ENCODE measurements at regions not wholly inside any gene's neighbourhood (a gene's known extent, or its start where the extent isn't known, plus 50 kb on each side); places are given as distances from the start of the nearest gene placed in this dataset.
"Not testable (repeated sequence)": the region's sequence is repeated elsewhere in the genome, so short reads cannot be mapped to it uniquely, and the experiment has no call there.

DNA sequence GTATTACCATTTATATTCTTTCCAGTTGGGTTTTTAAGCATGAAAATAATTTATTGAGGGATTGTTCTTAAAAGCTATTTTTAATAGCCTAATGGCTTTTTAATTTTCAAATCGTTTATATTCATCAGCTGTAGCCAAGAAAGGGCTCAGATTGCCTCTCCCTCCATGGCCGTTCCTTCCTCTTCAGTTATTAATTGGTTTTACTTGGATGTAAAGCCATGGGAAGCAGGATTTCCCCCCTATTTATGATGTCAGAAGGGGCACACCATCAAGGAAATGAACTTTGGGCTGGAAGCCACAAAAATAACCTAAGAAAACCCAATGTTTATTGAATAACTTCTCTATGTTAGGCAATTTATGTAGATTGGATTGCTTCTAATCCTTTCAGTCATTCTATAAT is 656.3 kb downstream of the TYW1 start:
- no peaks in the 10 kb centered on the region for H3K36me3 ChIP-seq (ENCODE audit: insufficient read depth, low read length)
- no peak overlapping the region for H3K4me3 ChIP-seq (ENCODE audit: low read length)
- H3K4me1 ChIP-seq (ENCODE audit: insufficient read depth, low read length), result no peaks in the 10 kb centered on the region
- no peak overlapping the region for H2AFZ ChIP-seq (ENCODE audit: low read depth, low read length)
- no peaks in the 10 kb centered on the region for H3K27me3 ChIP-seq (ENCODE audit: insufficient read depth, low read length)
- H3K9me3 ChIP-seq (ENCODE audit: low read length), result no peaks in the 10 kb centered on the region

DNA sequence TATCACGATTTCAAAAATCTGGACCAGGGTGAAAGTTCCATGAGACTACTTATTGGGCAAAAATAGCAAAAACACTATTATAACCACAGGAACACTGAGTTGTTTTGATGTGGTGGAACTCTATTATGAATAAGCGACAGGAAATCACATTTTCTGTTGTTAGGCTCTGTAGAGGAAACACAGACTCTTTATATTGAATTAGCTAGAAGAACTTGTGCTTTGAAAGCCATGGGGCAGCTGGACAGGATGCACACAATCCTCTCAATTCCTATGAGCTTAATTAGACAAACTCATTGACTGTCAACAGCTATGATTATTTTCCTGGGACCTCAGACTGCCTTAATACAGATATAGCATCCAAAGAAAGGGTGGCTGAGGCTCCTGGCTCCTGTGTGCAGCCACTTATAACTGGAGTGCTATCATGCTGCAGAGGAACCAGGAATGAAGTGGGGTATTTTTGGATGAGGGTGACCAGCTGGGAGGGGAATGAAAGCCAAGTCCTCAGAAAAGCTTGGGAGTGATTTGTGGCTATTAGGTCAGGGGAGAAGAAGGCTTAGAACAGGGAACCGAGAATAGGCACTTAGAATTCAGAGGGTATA is 657.3 kb downstream of the TYW1 start:
- Histone ChIP-seq H3K4me3 (ENCODE audit: low read length) (no peak overlapping the region), H3K4me1 (ENCODE audit: insufficient read depth, low read length) (no peaks in the 10 kb centered on the region), H3K9me3 (ENCODE audit: low read length) (no peaks in the 10 kb centered on the region), H3K27me3 (ENCODE audit: insufficient read depth, low read length) (no peaks in the 10 kb centered on the region), H2AFZ (ENCODE audit: low read depth, low read length) (no peak overlapping the region), H3K36me3 (ENCODE audit: insufficient read depth, low read length) (no peaks in the 10 kb centered on the region)

DNA sequence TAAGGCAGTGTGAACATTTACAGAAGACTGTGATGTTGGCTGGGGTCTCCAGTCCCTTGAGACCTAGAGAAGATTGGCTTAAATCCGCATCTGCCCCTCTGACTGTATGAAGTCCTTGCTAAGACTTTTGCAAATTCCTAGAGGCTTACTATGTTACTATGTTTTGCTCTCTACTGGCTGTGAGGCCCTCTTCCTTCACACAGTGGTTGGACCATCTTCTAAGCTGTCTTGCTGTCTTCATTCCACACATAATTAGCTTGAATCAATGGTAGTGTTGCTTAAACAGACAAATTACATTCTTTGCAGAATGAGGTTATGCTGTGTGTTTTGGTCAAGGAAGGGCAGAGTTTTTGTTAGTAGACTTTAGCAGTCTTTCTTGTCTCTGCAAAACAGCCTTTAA is 658.0 kb downstream of the TYW1 start:
- Histone ChIP-seq H3K9me3 (ENCODE audit: low read length) (no peaks in the 10 kb centered on the region), H2AFZ (ENCODE audit: low read depth, low read length) (no peak overlapping the region), H3K4me3 (ENCODE audit: low read length) (no peak overlapping the region), H3K27me3 (ENCODE audit: insufficient read depth, low read length) (no peaks in the 10 kb centered on the region), H3K36me3 (ENCODE audit: insufficient read depth, low read length) (no peaks in the 10 kb centered on the region), H3K4me1 (ENCODE audit: insufficient read depth, low read length) (no peaks in the 10 kb centered on the region)

DNA sequence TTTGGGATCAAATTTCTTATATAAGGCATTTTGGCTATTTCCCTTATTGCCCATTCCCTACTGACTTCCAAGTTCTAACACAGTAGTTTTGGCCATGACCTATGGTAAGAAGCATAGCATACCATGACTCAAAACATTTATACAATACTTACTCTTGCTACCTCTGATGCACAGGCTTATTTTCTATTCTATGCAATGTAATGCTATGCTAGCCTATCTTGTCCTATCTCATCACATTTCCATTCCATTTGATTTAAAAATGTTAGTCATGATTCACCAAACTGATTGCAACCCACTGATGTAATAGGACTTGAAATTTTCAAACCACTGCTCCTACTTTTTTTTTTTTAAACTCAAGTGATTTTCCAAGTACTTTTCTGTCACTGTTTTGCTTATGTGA is 658.5 kb downstream of the TYW1 start:
- H3K4me1 ChIP-seq (ENCODE audit: insufficient read depth, low read length), result no peaks in the 10 kb centered on the region
- H3K4me3 ChIP-seq (ENCODE audit: low read length), result no peak overlapping the region
- H3K9me3 ChIP-seq (ENCODE audit: low read length), result no peaks in the 10 kb centered on the region
- H2AFZ ChIP-seq (ENCODE audit: low read depth, low read length), result no peak overlapping the region
- H3K27me3 ChIP-seq (ENCODE audit: insufficient read depth, low read length), result no peaks in the 10 kb centered on the region
- no peaks in the 10 kb centered on the region for H3K36me3 ChIP-seq (ENCODE audit: insufficient read depth, low read length)

DNA sequence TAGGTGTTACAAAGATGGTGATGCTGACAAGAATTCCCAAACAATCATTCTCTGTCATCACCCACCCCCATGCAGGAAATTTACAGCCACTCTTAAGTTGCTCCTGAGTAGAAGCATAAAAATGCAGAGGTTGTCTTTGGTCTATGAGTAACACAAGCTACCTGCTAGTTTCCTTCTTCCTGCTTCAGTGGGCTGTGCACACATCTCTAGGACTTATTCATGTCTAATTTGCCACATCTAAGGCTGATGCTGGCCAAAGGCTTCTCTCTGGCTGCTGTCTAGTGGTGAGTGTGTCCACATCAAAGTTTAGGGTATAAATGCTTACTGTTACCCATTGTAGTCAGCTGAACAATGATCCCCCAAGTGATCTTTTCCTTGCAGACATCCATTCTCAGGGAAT is 662.5 kb downstream of the TYW1 start:
- Histone ChIP-seq H3K9me3 (ENCODE audit: low read length) (no peaks in the 10 kb centered on the region), H2AFZ (ENCODE audit: low read depth, low read length) (no peak overlapping the region), H3K4me1 (ENCODE audit: insufficient read depth, low read length) (no peaks in the 10 kb centered on the region)

DNA sequence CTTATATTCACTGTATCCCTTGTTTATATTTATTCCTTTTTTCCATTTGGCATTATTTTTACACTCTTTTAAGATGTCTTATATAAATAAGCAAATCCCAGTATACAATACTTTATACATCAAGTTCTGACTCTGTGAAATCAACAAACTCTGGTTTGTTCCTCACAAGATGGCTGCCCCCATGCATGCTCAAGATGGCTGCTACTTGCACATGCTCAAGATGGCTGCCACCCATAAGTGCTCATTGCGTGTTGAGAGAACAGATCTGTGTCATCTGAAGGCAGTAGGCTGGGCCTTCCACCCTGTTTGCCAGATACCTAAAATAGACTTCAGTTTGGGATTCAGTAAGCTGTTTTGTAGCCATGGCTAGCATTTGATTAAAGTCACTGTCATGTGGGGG is 666.2 kb downstream of the TYW1 start:
- Histone ChIP-seq H3K4me1 (ENCODE audit: insufficient read depth, low read length) (no peaks in the 10 kb centered on the region), H2AFZ (ENCODE audit: low read depth, low read length) (no peak overlapping the region), H3K36me3 (ENCODE audit: insufficient read depth, low read length) (no peaks in the 10 kb centered on the region), H3K27me3 (ENCODE audit: insufficient read depth, low read length) (no peaks in the 10 kb centered on the region), H3K9me3 (ENCODE audit: low read length) (no peaks in the 10 kb centered on the region), H3K4me3 (ENCODE audit: low read length) (no peak overlapping the region)

More for the DNA sequence above, 662.5 kb downstream of the TYW1 start:
- Histone ChIP-seq H3K36me3 (ENCODE audit: insufficient read depth, low read length) (no peaks in the 10 kb centered on the region), H3K27me3 (ENCODE audit: insufficient read depth, low read length) (no peaks in the 10 kb centered on the region), H3K4me3 (ENCODE audit: low read length) (no peak overlapping the region)

DNA sequence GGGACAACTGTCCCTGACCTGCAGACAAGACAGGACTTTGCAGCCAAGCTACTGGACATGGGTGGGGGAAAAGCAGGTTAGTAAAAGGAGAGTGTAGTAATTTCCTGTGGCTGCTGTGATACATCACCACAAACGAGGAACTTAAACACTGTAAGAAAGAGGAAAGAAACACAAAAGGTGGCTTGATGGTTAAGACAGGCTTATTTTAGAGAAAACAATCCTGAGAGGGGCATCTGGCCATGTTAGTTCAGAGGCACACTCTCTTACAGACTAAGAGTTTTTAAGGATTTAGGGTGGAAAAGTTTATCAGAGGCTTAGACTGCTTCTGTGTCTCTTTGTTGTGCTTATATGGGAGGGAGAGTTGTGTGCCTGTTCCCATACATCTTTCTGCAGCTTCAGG is 667.0 kb downstream of the TYW1 start:
- no peaks in the 10 kb centered on the region for H3K36me3 ChIP-seq (ENCODE audit: insufficient read depth, low read length)
- H3K4me1 ChIP-seq (ENCODE audit: insufficient read depth, low read length), result no peaks in the 10 kb centered on the region
- H3K4me3 ChIP-seq (ENCODE audit: low read length), result no peak overlapping the region
- no peaks in the 10 kb centered on the region for H3K9me3 ChIP-seq (ENCODE audit: low read length)
- no peaks in the 10 kb centered on the region for H3K27me3 ChIP-seq (ENCODE audit: insufficient read depth, low read length)
- H2AFZ ChIP-seq (ENCODE audit: low read depth, low read length), result no peak overlapping the region

DNA sequence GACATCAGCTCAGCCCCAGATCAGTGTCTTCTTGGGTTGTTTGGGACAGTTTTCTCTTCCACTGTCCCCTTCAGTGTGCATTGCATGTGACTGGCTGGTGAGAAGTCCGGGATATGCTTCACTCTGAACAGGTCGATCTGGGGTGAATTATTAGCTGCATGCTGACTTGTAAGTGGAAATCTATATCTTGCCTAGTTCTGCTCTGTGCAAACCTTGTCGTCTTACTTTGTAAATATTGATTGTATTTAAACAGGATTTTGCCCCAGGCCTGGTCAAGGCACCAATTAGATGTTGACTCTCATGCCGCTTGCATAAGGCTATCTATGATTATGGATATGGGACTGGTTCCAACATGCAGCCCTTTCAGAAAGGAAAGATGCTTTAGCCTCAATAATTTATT is 669.7 kb downstream of the TYW1 start:
- not testable (repeated sequence) for H3K27me3 ChIP-seq (ENCODE audit: insufficient read depth, low read length); H3K36me3 ChIP-seq (ENCODE audit: insufficient read depth, low read length); H2AFZ ChIP-seq (ENCODE audit: low read depth, low read length); H3K4me1 ChIP-seq (ENCODE audit: insufficient read depth, low read length); H3K9me3 ChIP-seq (ENCODE audit: low read length); H3K4me3 ChIP-seq (ENCODE audit: low read length)

DNA sequence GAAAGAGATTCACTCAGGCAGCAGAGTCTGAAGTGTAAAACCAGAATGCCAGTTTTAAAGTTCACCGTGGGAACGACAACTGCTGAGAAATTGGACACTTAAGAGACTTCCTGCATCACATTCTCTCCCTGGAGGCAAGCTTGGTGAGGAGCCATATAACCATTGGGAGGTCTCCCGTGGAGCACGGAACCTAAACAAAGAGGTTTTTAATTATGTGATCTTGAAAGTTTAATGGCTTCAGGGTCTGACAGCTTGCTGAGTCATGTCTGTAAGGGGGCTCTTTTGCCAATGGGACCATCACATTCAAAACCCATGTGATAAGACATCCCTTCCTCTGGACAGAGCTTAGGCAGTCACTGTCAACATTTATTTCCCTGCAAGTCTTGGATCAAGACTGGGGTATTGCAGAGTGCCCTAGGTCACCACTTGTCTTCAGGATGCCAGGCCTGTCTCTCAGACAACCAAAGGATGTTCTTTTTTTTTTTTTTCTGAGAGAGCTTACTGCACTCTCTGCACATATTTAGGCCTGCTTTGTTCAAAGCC is 674.4 kb downstream of the TYW1 start:
- Histone ChIP-seq H3K36me3 (ENCODE audit: insufficient read depth, low read length) (no peaks in the 10 kb centered on the region), H3K27me3 (ENCODE audit: insufficient read depth, low read length) (no peaks in the 10 kb centered on the region), H3K4me1 (ENCODE audit: insufficient read depth, low read length) (no peaks in the 10 kb centered on the region), H3K9me3 (ENCODE audit: low read length) (no peaks in the 10 kb centered on the region), H2AFZ (ENCODE audit: low read depth, low read length) (no peak overlapping the region), H3K4me3 (ENCODE audit: low read length) (no peak overlapping the region)

DNA sequence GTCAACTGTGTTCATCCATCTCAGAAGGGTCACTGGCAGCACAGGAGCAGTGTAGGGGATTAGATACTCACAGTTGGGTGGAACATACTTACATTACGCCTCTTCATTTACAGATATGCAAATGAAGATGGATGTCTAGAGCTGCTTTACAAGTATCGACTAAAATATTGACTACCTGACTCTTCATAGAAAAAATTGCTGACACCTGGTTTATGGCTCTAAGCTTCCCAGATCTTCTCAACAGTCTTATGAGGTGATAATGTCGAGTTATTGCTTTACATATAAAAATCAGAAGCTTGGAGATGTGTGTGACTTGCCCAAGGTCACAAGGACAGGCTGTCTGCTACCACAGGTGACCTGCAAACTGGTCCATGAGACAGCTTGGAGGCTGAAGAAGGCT is 677.2 kb downstream of the TYW1 start:
- Histone ChIP-seq H3K4me3 (ENCODE audit: low read length) (no peak overlapping the region), H3K4me1 (ENCODE audit: insufficient read depth, low read length) (no peaks in the 10 kb centered on the region), H3K9me3 (ENCODE audit: low read length) (no peaks in the 10 kb centered on the region), H3K36me3 (ENCODE audit: insufficient read depth, low read length) (no peaks in the 10 kb centered on the region), H2AFZ (ENCODE audit: low read depth, low read length) (no peak overlapping the region), H3K27me3 (ENCODE audit: insufficient read depth, low read length) (no peaks in the 10 kb centered on the region)

DNA sequence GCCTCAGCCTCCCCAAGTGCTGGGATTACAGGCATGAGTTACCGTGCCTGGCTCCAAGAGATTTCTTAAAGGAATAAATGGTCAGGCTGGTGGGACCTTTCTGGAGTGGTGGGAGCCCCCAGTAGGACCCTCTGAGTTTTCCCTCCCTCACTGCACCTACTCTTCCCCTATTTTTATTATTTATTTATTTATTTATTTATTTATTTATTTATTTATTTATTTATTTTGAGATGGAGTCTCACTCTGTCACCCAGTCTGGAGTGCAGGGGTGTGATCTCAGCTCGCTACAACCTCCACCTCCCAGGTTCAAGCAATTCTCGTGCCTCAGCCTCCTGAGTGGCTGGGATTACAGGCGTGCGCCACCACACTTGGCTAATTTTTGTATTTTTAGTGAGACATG is 678.2 kb downstream of the TYW1 start:
- H3K4me1 ChIP-seq (ENCODE audit: insufficient read depth, low read length); H3K9me3 ChIP-seq (ENCODE audit: low read length); H3K4me3 ChIP-seq (ENCODE audit: low read length); H3K27me3 ChIP-seq (ENCODE audit: insufficient read depth, low read length); H2AFZ ChIP-seq (ENCODE audit: low read depth, low read length); H3K36me3 ChIP-seq (ENCODE audit: insufficient read depth, low read length): not testable (repeated sequence)

DNA sequence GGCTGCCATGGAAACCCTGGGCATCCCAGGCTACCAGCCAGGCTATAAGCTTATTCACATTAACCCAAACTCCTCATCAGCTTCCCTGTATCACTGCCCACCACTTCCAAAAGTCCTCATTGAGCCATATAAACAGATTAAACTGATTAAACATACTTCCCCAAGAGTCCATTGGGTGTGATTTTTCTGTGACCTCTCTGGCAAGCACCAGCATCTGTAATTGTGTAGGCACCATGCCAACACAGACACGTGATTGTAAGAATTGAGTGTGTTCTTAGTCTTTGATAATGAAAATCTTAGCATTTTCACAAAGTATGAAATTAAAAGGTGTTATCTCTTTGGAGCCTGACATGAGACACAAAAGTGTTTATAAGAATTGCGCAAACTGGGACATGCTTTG is 679.3 kb downstream of the TYW1 start:
- no peaks in the 10 kb centered on the region for H3K9me3 ChIP-seq (ENCODE audit: low read length)
- H2AFZ ChIP-seq (ENCODE audit: low read depth, low read length), result no peak overlapping the region
- H3K4me3 ChIP-seq (ENCODE audit: low read length), result no peak overlapping the region
- no peaks in the 10 kb centered on the region for H3K36me3 ChIP-seq (ENCODE audit: insufficient read depth, low read length)
- no peaks in the 10 kb centered on the region for H3K4me1 ChIP-seq (ENCODE audit: insufficient read depth, low read length)
- no peaks in the 10 kb centered on the region for H3K27me3 ChIP-seq (ENCODE audit: insufficient read depth, low read length)

DNA sequence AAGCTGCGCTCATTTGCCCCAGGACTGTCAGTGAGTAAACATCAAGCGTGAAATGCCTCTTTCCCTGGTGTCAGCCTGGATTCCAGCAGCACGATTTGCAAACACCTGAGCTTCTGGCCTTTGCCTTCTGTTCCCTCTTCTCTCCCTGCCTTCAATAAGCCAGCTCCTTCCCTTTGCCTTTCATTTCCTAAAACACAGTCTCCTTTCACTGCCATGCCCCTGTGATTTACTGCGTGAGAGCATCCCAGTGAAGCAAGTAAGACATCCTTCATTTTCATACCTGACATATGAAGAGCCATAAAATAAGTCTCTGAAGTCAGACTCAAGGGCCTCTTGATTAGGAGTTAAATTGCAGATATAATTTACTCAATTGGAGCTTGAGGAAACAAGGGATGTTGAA is 681.8 kb downstream of the TYW1 start:
- Histone ChIP-seq H3K4me3 (ENCODE audit: low read length) (no peak overlapping the region), H2AFZ (ENCODE audit: low read depth, low read length) (no peak overlapping the region), H3K4me1 (ENCODE audit: insufficient read depth, low read length) (no peaks in the 10 kb centered on the region), H3K27me3 (ENCODE audit: insufficient read depth, low read length) (no peaks in the 10 kb centered on the region), H3K36me3 (ENCODE audit: insufficient read depth, low read length) (no peaks in the 10 kb centered on the region), H3K9me3 (ENCODE audit: low read length) (no peaks in the 10 kb centered on the region)

DNA sequence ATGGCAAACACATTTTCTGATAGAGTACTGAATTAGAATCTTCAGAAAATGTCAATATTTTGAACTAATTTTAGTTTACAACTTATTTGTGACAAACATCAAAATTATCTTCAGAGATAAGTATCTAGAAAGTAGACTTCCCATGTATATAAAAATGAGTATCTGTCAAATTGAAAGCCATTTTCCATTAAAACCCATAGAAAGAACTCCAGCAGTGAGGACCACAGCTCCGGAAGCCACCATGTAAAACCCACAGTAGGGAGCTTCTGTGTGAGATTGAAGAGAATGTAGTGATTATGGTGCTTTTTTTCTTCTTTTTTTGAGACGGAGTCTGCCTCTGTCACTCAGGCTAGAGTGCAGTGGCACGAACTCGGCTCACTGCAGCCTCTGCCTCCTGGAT is 687.0 kb downstream of the TYW1 start:
- no peaks in the 10 kb centered on the region for H3K4me1 ChIP-seq (ENCODE audit: insufficient read depth, low read length)
- no peak overlapping the region for H3K4me3 ChIP-seq (ENCODE audit: low read length)
- no peaks in the 10 kb centered on the region for H3K9me3 ChIP-seq (ENCODE audit: low read length)
- H3K36me3 ChIP-seq (ENCODE audit: insufficient read depth, low read length), result no peaks in the 10 kb centered on the region
- H3K27me3 ChIP-seq (ENCODE audit: insufficient read depth, low read length), result no peaks in the 10 kb centered on the region
- no peak overlapping the region for H2AFZ ChIP-seq (ENCODE audit: low read depth, low read length)
